ENCODE measurements at regions not wholly inside any gene's neighbourhood (a gene's known extent, or its start where the extent isn't known, plus 50 kb on each side); places are given as distances from the start of the nearest gene placed in this dataset.

DNA sequence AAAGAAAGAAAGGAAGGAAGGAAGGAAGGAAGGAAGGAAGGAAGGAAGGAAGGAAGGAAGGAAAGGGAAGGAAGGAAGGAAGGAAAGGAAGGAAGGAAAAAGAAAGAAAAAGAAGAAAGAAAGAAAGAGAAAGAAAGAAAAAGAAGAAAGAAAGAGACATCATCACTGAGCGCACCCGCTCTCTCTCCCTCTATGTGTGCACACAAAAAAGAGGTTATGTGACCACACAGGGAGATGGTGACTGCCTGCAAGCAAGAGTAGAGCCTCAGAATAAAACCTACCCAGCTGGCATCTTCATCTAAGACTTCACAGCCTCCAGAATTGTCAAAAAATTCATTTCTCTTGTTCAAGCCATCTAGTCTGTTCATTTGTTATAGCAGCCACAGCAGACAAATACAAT is 1307.4 kb upstream of the ACVR2A start:
- Histone ChIP-seq H3K4me1 (no peaks in the 10 kb centered on the region), H3K9me3 (no peaks in the 10 kb centered on the region), H3K27me3 (no peaks in the 10 kb centered on the region), H3K27ac (no peak overlapping the region), H3K4me3 (no peak overlapping the region), H3K36me3 (no peaks in the 10 kb centered on the region)
- TF ChIP-seq, protein P1, sequence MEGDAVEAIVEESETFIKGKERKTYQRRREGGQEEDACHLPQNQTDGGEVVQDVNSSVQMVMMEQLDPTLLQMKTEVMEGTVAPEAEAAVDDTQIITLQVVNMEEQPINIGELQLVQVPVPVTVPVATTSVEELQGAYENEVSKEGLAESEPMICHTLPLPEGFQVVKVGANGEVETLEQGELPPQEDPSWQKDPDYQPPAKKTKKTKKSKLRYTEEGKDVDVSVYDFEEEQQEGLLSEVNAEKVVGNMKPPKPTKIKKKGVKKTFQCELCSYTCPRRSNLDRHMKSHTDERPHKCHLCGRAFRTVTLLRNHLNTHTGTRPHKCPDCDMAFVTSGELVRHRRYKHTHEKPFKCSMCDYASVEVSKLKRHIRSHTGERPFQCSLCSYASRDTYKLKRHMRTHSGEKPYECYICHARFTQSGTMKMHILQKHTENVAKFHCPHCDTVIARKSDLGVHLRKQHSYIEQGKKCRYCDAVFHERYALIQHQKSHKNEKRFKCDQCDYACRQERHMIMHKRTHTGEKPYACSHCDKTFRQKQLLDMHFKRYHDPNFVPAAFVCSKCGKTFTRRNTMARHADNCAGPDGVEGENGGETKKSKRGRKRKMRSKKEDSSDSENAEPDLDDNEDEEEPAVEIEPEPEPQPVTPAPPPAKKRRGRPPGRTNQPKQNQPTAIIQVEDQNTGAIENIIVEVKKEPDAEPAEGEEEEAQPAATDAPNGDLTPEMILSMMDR (IDR thresholded peaks at IDR 0.05), result no peak
- TF ChIP-seq POLR2A (IDR thresholded peaks at IDR 0.05), result no peak
- no peak for DNase-seq

DNA sequence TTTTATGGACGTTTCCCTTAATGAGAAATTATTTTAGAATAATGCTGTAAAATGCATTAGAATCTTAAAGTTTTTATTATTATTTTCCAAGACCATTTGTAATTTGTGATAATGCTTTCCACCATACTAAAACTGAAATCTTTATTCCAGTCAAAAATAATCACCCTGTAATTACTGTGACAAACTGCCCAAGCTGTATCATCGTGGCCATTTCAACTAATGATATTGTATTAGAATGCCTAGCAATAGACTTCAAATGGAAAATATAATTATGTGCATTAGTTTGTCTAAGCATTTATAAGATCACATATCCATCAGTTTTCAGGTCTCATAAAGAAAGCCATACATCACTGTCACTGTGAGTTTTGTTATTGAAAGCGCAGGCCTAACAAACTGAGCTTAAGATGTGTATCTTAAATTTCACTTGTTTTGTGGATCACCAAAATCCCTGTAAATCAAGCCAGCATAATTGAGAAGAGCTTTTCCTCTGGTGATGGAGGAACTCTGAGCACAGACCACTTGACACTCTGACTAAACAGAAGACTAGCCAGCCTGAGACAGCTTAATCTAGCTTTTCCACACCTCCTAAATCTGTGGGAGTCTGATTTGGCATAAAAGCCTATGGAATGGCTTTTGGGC is 1312.2 kb upstream of the ACVR2A start:
- no peak overlapping the region for H3K4me3 ChIP-seq
- H3K9me3 ChIP-seq, result no peaks in the 10 kb centered on the region
- H3K27ac ChIP-seq, result no peak overlapping the region
- no peaks in the 10 kb centered on the region for H3K4me1 ChIP-seq
- TF ChIP-seq, protein P1 (IDR thresholded peaks at IDR 0.05), result no peak
- TF ChIP-seq POLR2A (IDR thresholded peaks at IDR 0.05), result no peak
- H3K36me3 ChIP-seq, result no peaks in the 10 kb centered on the region
- DNase-seq, result no peak
- H3K27me3 ChIP-seq, result no peaks in the 10 kb centered on the region

- no peaks in the 10 kb centered on the region for H3K36me3 ChIP-seq
- H3K27ac ChIP-seq, result no peak overlapping the region
- no peak overlapping the region for H3K4me3 ChIP-seq
- H3K9me3 ChIP-seq, result no peaks in the 10 kb centered on the region
- H3K4me1 ChIP-seq, result no peaks in the 10 kb centered on the region
- no peaks in the 10 kb centered on the region for H3K27me3 ChIP-seq
- DNase-seq, result no peak
- TF ChIP-seq, protein P1 (IDR thresholded peaks at IDR 0.05), result no peak
- TF ChIP-seq POLR2A (IDR thresholded peaks at IDR 0.05), result no peak
Measured at GRCh38 chr2:146532009-146532408, 1312.8 kb upstream of the ACVR2A start.

- Histone ChIP-seq H3K9me3 (no peaks in the 10 kb centered on the region), H3K4me3 (no peak overlapping the region), H3K27me3 (no peaks in the 10 kb centered on the region), H3K4me1 (no peaks in the 10 kb centered on the region), H3K36me3 (no peaks in the 10 kb centered on the region), H3K27ac (no peak overlapping the region)
- no peak for DNase-seq
- TF ChIP-seq, protein P1 (IDR thresholded peaks at IDR 0.05), result no peak
- no peak for TF ChIP-seq POLR2A (IDR thresholded peaks at IDR 0.05)
Measured at GRCh38 chr2:146530886-146531285, 1313.9 kb upstream of the ACVR2A start.

DNA sequence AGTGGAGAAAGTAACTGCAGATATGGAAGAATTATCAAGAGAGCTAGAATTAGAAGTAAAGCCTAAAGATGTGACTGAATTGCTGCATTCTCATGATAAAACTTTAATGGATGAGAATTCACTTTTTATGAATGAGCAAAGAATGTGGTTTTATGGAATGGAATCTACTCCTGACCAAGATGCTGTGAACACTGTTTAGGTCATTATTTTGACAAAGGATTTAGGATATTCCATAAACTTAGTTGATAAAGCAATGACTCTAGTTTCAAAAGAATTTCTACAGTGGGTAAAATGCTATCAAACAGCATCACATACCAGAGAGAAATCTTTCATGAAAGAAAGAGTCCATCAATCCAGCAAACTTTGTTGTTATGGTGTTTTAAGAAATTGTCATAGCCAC is 1317.7 kb upstream of the ACVR2A start:
- no peaks in the 10 kb centered on the region for H3K27me3 ChIP-seq
- H3K4me1 ChIP-seq, result no peaks in the 10 kb centered on the region
- H3K27ac ChIP-seq, result no peak overlapping the region
- no peak for DNase-seq
- no peaks in the 10 kb centered on the region for H3K9me3 ChIP-seq
- H3K36me3 ChIP-seq, result no peaks in the 10 kb centered on the region
- H3K4me3 ChIP-seq, result no peak overlapping the region
- no peak for TF ChIP-seq POLR2A (IDR thresholded peaks at IDR 0.05)
- TF ChIP-seq, protein P1 (IDR thresholded peaks at IDR 0.05), result no peak

DNA sequence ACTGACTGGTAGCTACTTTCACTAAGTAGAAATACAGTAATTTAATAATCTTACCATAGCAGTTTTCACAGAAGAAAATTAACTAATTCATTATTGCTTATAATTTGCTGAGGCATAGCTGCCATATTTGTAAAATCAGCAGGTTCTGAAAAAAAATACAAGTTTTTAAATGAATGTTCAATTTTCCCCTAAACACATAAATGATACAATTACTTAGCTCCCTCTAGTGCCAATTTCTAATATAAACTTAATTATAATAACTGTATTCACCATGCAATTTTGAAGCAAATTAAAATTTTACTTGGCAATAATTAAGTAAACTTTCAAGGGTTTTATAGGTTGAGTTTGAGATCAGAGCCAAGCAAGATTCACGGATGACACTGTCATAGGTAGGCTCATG is 1321.6 kb upstream of the ACVR2A start:
- TF ChIP-seq, protein P1 (IDR thresholded peaks at IDR 0.05), result no peak
- no peak for TF ChIP-seq POLR2A (IDR thresholded peaks at IDR 0.05)
- no peak overlapping the region for H3K4me3 ChIP-seq
- no peaks in the 10 kb centered on the region for H3K27me3 ChIP-seq
- no peak for DNase-seq
- no peaks in the 10 kb centered on the region for H3K4me1 ChIP-seq
- no peaks in the 10 kb centered on the region for H3K9me3 ChIP-seq
- no peaks in the 10 kb centered on the region for H3K36me3 ChIP-seq
- H3K27ac ChIP-seq, result no peak overlapping the region

All from Peyer's patch (tissue), 4 donors.